Type B pancreatic cell (in vitro differentiated cells): ENCODE measurements at regions not wholly inside any gene's neighbourhood (a gene's known extent, or its start where the extent isn't known, plus 50 kb on each side); places are given as distances from the start of the nearest gene placed in this dataset.

Experiments used
- DNase-seq: peaks from one replicate; pipeline ENCODE4 v3.0.0; 2021; ENCODE audit warnings: mixed read lengths; ENCODE audit not compliant: unreplicated experiment; ENCODE audit errors: extremely low spot score
- H3K27ac Mint-ChIP-seq: 2 replicates; pipeline ENCODE4 v1.8.0; 2021; ENCODE audit warnings: mild to moderate bottlenecking, mixed read lengths
- H3K27me3 Mint-ChIP-seq: 2 replicates; pipeline ENCODE4 v1.8.0; 2021; ENCODE audit warnings: mixed read lengths
- H3K36me3 Mint-ChIP-seq: 2 replicates; pipeline ENCODE4 v1.8.0; 2021; ENCODE audit warnings: mixed read lengths
- H3K4me1 Mint-ChIP-seq: one replicate; pipeline ENCODE4 v1.8.0; 2021; ENCODE audit warnings: mixed read lengths; ENCODE audit not compliant: unreplicated experiment
- H3K4me3 Mint-ChIP-seq: 2 replicates; pipeline ENCODE4 v1.8.0; 2021; ENCODE audit warnings: mild to moderate bottlenecking, mixed read lengths
- H3K9me3 Mint-ChIP-seq: 2 replicates; pipeline ENCODE4 v1.8.0; 2021; ENCODE audit warnings: mixed read lengths
- TF ChIP-seq, protein P1 (sequence below): fragments of 200-600 bp; sonication (generic); conservative IDR thresholded peaks from 2 replicates; pipeline ENCODE4 v1.5.0; 2021; ENCODE audit warnings: antibody characterized with exemption, mild to moderate bottlenecking

DNA sequence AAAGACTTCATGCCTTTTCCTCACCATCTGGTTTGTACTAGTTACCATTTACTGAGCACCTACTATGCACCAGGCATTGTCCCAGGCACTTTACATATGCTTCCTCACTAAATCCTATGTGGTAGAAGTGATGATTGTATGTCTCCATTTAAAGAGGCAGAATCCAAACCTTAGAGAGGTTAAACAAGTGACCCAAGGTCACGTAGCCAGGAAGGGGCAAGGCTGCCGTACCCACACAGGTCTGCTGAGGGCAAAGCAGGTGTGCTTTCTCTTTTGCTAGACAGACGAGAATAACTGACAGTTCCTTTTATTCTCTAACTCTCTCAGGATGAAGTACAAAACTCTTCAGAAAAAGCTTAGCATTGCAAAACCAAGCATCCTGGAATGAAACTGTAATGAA, 235.2 kb upstream of the SRRM4 start:
- Mint-ChIP-seq H3K27ac (no peak overlapping the region), H3K27me3 (peaks cover 3% of the 10 kb centered on the region), H3K36me3 (no peaks in the 10 kb centered on the region), H3K4me1 (no peaks in the 10 kb centered on the region), H3K9me3 (no peaks in the 10 kb centered on the region), H3K4me3 (no peak overlapping the region)
- no peak for DNase-seq
- TF ChIP-seq, protein P1, sequence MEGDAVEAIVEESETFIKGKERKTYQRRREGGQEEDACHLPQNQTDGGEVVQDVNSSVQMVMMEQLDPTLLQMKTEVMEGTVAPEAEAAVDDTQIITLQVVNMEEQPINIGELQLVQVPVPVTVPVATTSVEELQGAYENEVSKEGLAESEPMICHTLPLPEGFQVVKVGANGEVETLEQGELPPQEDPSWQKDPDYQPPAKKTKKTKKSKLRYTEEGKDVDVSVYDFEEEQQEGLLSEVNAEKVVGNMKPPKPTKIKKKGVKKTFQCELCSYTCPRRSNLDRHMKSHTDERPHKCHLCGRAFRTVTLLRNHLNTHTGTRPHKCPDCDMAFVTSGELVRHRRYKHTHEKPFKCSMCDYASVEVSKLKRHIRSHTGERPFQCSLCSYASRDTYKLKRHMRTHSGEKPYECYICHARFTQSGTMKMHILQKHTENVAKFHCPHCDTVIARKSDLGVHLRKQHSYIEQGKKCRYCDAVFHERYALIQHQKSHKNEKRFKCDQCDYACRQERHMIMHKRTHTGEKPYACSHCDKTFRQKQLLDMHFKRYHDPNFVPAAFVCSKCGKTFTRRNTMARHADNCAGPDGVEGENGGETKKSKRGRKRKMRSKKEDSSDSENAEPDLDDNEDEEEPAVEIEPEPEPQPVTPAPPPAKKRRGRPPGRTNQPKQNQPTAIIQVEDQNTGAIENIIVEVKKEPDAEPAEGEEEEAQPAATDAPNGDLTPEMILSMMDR = no peak

DNA sequence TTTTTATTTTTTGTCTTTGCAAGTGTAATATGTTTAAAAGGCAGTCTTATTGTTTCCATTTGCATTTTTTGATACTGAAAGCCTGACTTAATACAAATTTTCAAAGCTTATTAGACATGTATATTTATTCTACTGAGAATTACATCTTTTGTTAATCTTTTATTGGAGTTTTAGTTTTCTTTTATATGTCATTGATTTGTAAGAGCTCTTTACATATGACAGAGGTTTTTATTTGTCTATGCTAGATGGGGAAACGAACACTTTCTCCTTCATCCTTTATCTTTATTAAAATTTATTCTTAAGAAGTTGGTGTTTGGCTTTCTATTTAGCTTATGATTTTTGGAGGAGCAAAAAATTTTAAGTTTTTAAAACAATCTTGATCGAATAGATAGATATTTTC, 234.4 kb upstream of the SRRM4 start:
- TF ChIP-seq, protein P1 = no peak
- no peak overlapping the region for H3K4me3 Mint-ChIP-seq
- H3K27ac Mint-ChIP-seq = no peak overlapping the region
- no peaks in the 10 kb centered on the region for H3K4me1 Mint-ChIP-seq
- no peaks in the 10 kb centered on the region for H3K9me3 Mint-ChIP-seq
- no peaks in the 10 kb centered on the region for H3K36me3 Mint-ChIP-seq
- no peaks in the 10 kb centered on the region for H3K27me3 Mint-ChIP-seq
- DNase-seq = no peak

DNA sequence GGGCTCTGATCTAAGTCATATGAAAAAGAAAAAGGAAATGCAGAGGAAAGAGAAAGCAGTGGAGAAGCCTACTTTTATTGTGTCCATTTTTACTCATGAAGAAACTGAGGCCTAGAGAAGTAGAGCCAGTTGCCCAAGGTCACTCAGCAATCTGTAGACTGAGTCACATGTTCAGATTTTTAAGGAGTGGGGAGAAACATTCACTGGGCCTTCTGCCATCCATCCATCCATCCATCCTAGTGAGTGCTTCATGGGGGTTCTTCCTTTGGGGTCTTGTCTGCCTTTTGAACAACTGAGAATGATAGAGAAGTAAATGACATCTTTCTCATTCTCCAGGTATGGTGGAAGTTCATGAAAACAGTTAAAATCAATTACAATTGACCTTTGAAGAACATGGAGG, 233.6 kb upstream of the SRRM4 start:
- H3K9me3 Mint-ChIP-seq = no peaks in the 10 kb centered on the region
- no peaks in the 10 kb centered on the region for H3K4me1 Mint-ChIP-seq
- no peak overlapping the region for H3K4me3 Mint-ChIP-seq
- no peak overlapping the region for H3K27ac Mint-ChIP-seq
- H3K36me3 Mint-ChIP-seq = no peaks in the 10 kb centered on the region
- TF ChIP-seq, protein P1 = no peak
- H3K27me3 Mint-ChIP-seq = no peaks in the 10 kb centered on the region
- no peak for DNase-seq

DNA sequence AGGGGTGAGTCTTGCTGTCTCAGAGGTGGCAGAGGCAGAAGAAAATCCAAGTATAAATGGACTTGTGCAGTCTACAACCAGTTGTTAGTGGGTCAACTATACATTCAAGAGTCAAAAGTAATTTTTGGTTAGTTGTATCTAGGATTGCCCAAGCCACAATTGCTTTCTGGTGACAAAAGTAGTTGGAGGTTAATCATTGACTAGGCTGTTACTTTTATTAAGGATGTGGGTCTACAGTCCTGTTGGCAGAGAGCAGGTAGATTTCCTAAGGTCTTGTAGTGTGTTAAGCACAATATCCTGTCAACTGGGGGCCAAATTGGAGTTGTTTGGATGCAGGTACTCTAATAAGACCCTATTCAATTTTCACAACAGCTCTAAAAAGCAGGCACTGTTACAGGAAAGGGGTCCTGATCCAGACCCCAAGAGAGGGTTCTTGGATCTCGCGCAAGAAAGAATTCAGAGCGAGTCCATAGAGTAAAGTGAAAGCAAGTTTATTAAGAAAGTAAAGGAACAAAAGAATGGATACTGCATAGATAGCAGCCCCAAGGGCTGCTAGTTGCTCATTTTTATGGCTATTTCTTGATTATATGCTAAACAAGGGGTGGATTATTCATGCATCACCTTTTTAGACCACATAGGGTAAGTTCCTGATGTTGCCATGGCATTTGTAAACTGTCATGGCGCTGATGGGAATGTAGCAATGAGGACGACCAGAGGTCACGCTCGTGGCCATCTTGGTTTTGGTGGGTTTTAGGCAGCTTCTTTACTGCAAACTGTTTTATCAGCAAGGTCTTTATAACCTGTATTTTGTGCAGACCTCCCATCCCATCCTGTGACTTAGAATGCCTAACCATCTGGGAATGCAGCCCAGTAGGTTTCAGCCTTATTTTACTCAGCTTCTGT, 232.6 kb upstream of the SRRM4 start:
- H3K4me3 Mint-ChIP-seq = no peak overlapping the region
- no peak for DNase-seq
- no peaks in the 10 kb centered on the region for H3K4me1 Mint-ChIP-seq
- H3K27ac Mint-ChIP-seq = no peak overlapping the region
- no peaks in the 10 kb centered on the region for H3K36me3 Mint-ChIP-seq
- TF ChIP-seq, protein P1 = no peak
- peaks cover 5% of the 10 kb centered on the region for H3K27me3 Mint-ChIP-seq
- no peaks in the 10 kb centered on the region for H3K9me3 Mint-ChIP-seq

DNA sequence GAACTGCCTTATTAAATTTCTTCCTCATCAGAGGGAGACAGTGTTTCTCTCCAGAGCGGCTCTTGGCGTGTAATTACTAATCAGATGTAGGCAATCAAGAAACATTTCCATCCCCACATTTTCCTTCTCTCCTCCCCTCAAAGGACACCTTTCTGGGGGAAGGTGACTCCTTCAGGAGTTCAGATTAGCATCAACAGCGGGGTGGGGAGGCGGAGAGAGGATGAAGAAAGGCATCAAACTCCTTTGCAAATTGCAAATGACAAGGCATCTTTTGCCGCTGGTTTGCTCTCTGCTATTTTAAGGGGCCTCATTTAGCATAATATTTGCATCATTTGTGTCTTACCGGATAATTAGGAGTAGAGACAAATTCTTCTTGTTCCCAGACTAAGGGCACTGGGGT, 231.7 kb upstream of the SRRM4 start:
- Mint-ChIP-seq H3K9me3 (no peaks in the 10 kb centered on the region), H3K4me1 (no peaks in the 10 kb centered on the region), H3K27ac (no peak overlapping the region), H3K4me3 (no peak overlapping the region), H3K27me3 (peaks cover 5% of the 10 kb centered on the region), H3K36me3 (no peaks in the 10 kb centered on the region)
- TF ChIP-seq, protein P1 = no peak
- DNase-seq = no peak
